ENCODE measurements at regions not wholly inside any gene's neighbourhood (a gene's known extent, or its start where the extent isn't known, plus 50 kb on each side); places are given as distances from the start of the nearest gene placed in this dataset.

GRCh38 chr9:79452265-79452664 lies 119.5 kb upstream of the TLE4 start:
- Histone ChIP-seq H3K27me3 (no peaks in the 10 kb centered on the region), H3K4me3 (no peak overlapping the region), H3K27ac (no peak overlapping the region), H3K4me1 (no peaks in the 10 kb centered on the region), H3K36me3 (no peaks in the 10 kb centered on the region), H3K9me3 (no peaks in the 10 kb centered on the region)
- TF ChIP-seq POLR2A (IDR thresholded peaks at IDR 0.05), result no peak
- DNase-seq (ENCODE audit: low spot score in 2 of 2), result no peak
- intact Hi-C loops (cut with DNase I; ENCODE audit: low total_unique reads), result no loop called here

- no peaks in the 10 kb centered on the region for H3K27me3 ChIP-seq
- H3K4me1 ChIP-seq, result no peaks in the 10 kb centered on the region
- DNase-seq (ENCODE audit: low spot score in 2 of 2), result no peak
- intact Hi-C loops (cut with DNase I; ENCODE audit: low total_unique reads), result no loop called here
- H3K27ac ChIP-seq, result no peak overlapping the region
- no peaks in the 10 kb centered on the region for H3K9me3 ChIP-seq
- H3K36me3 ChIP-seq, result no peaks in the 10 kb centered on the region
- no peak for TF ChIP-seq CTCF (IDR thresholded peaks at IDR 0.05)
- TF ChIP-seq POLR2A (IDR thresholded peaks at IDR 0.05), result no peak
- no peak for TF ChIP-seq POLR2AphosphoS5 (IDR thresholded peaks at IDR 0.05)
- no peak overlapping the region for H3K4me3 ChIP-seq
These were observed 110.1 kb upstream of the TLE4 start for GRCh38 chr9:79461712-79462111.

- H3K4me1 ChIP-seq, result no peaks in the 10 kb centered on the region
- DNase-seq (ENCODE audit: low spot score in 2 of 2), result no peak
These were observed 106.6 kb upstream of the TLE4 start for GRCh38 chr9:79465156-79465555.

GRCh38 chr9:79469164-79469563 lies 102.6 kb upstream of the TLE4 start:
- no peaks in the 10 kb centered on the region for H3K27me3 ChIP-seq
- no peak for DNase-seq (ENCODE audit: low spot score in 2 of 2)
- H3K9me3 ChIP-seq, result no peaks in the 10 kb centered on the region
- no peak overlapping the region for H3K27ac ChIP-seq
- no peaks in the 10 kb centered on the region for H3K36me3 ChIP-seq
- intact Hi-C loops (cut with DNase I; ENCODE audit: low total_unique reads), result no loop called here
- TF ChIP-seq POLR2AphosphoS5 (IDR thresholded peaks at IDR 0.05), result no peak
- TF ChIP-seq CTCF (IDR thresholded peaks at IDR 0.05), result no peak
- TF ChIP-seq POLR2A (IDR thresholded peaks at IDR 0.05), result no peak
- H3K4me1 ChIP-seq, result no peaks in the 10 kb centered on the region
- H3K4me3 ChIP-seq, result no peak overlapping the region

More at GRCh38 chr9:79465156-79465555, 106.6 kb upstream of the TLE4 start:
- H3K36me3 ChIP-seq, result no peaks in the 10 kb centered on the region
- intact Hi-C loops (cut with DNase I; ENCODE audit: low total_unique reads), result no loop called here
- no peak overlapping the region for H3K27ac ChIP-seq
- no peaks in the 10 kb centered on the region for H3K27me3 ChIP-seq
- H3K9me3 ChIP-seq, result no peaks in the 10 kb centered on the region
- TF ChIP-seq POLR2A (IDR thresholded peaks at IDR 0.05), result no peak
- TF ChIP-seq POLR2AphosphoS5 (IDR thresholded peaks at IDR 0.05), result no peak
- TF ChIP-seq CTCF (IDR thresholded peaks at IDR 0.05), result no peak
- no peak overlapping the region for H3K4me3 ChIP-seq

GRCh38 chr9:79470954-79471353 lies 100.8 kb upstream of the TLE4 start:
- Histone ChIP-seq H3K9me3 (no peaks in the 10 kb centered on the region), H3K4me3 (no peak overlapping the region), H3K36me3 (no peaks in the 10 kb centered on the region), H3K4me1 (no peaks in the 10 kb centered on the region), H3K27ac (no peak overlapping the region), H3K27me3 (no peaks in the 10 kb centered on the region)
- no peak for TF ChIP-seq CTCF (IDR thresholded peaks at IDR 0.05)
- no peak for TF ChIP-seq POLR2AphosphoS5 (IDR thresholded peaks at IDR 0.05)
- no peak for TF ChIP-seq POLR2A (IDR thresholded peaks at IDR 0.05)
- intact Hi-C loops (cut with DNase I; ENCODE audit: low total_unique reads), result no loop called here
- DNase-seq (ENCODE audit: low spot score in 2 of 2), result no peak

Data from breast epithelium (tissue), 4 donors.